NCI-H1105 (cell line): ENCODE measurements at regions not wholly inside any gene's neighbourhood (a gene's known extent, or its start where the extent isn't known, plus 50 kb on each side); places are given as distances from the start of the nearest gene placed in this dataset.
A peak's percentile ranks its signal among the peaks of the same experiment; 100 is the strongest.

Source experiments
- DNase-seq: peaks from one replicate; lab custom pipeline; 2025; lab: John Stamatoyannopoulos, UW

DNA sequence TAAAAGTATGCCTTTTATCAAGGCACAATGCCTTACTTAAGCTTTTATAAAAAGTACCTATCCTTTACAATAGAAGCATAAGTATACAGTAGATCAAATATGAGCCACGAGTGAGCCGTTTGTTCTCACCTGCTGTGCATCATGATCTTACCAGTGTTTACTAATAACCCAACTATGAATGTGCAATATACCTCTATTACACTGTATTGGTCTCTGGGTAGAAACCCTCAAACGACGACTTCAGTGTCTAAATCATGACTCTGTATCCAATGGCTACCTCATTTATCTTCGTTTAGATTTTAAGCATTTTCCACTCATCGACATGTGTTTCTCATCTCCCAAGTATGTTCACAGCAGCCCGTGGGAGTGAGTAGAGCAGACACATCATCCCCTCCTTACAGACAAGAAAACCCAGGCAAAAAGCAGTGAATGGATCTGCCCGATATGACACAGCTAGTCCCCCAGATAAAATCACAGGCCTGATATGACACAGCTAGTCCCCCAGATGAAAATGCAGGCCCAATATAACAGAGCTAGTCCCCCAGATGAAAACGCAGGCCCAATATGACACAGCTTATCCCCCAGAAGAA lies 279.8 kb downstream of the TNS1 start:
- DNase-seq: no peak

DNA sequence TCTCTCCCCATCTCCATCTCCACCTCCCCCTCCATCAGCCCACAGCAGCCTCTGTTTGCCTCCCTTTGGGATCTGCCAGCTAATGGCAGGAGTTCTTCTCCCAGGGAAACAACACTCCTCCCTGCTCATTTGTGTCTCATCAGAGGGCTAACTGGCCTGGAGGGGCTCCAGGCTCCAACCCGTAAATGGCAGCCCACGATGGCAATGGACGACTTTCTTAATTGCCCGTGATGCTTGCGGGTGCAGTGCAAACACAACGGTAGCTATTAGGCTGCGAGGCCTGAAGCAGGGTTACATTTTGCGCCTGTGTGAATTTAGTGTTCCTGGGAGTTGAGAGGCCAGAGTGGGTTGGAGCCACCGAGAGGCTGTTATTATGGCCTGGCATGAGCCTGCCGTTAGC lies 285.1 kb downstream of the TNS1 start:
- no peak for DNase-seq

DNA sequence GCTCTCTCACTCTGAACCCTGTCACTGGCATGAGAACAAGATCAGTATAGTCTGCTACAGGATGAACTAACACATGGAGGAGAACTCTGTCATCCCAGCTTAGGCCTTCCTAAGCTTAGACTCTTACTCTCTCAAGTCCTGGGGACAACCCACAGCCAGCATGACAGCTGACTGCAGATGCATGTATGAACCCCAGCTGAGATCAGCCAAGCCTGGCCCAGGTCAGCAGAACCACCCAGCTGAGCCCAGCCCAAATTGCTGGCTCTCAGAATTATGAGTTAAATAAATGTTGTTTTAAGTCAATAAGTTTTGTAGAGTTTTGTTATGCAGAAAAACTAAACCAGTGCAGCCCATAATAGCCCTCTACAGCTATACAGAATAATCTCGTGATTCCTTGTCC lies 287.3 kb downstream of the TNS1 start:
- no peak for DNase-seq

DNA sequence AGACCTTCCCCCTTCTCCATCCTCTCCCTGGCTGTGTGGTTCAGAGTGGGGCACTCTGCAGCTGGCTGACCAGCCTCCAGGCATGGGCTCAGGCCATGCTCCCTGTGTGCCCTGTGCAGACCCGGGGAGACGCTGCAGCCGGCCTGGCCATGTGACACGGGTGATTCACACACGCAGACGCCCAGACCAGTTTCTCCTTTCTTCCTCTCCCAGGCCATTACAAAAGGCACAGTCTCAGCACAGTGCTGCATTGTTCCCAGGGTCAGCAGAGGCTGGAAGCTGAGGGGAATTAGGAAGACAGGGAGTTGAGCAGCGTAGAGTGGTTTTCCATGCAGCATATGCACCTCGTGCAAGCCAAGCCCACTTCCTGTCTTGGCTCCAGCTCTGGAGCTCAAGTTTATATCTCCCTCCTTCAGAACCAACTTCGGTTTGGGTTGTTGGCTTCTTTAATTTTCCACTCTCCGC lies 288.5 kb downstream of the TNS1 start:
- no peak for DNase-seq

DNA sequence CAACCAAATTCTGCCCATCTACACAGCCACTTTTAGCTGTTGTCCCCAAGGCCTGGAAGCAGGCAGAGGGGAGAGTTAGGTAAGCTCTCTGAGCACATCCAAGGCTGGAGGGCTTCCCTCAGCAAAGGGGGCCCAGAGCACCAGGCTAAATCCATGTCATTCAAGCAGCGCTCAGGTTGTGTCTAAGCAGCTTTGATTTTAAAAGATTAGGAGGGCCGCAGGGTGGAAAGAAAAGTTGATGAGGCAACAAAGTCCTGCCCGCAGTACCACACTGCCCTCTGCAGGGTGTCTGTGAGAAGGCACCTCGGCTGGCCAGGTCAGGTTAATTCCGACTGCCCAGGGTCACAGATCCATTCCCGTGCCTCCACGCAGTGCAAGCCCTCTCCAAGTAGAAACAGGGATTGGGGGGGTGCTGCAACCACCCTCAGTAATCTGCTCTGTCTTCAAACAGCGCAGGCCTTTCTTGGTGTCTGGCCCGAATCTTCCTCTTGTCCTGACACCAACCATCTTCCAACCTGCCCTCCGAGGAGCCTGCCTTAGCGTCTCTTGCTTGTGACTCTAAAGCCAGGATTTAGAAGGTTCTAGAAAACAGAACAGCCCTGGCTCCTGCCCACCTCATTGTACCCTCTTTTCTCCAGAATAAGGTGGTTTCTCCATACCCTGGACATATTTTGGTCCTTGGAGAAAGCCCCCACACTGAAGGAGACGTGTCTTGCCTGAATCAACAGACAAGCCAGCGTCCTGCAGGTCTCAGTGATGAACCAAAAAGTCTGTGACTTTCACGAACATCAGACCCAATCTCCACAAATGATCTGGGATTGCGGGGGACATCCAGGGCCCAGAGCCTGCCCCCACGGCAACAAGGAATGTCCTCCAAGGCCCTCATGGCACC lies 289.2 kb downstream of the TNS1 start:
- DNase-seq: peak; percentile 24

DNA sequence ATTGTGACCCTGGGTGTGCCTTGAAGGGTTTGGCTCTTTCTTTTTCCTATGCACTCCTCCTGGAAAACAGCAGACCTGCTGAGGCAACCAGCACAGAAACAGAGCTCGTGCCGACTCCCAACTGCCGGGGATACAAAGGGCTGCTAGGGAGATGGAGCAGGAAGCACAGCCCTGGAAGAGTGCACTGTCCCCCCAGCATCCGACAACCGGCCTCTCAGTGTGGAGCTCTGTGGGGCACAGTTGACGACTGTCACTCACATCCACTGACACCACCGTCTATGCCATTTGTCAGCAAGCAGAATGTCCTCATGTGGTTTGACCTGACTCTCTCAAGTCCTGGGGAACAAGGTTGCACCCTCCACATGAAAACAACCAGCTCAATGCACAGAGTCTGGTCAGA lies 290.4 kb downstream of the TNS1 start:
- no peak for DNase-seq

DNA sequence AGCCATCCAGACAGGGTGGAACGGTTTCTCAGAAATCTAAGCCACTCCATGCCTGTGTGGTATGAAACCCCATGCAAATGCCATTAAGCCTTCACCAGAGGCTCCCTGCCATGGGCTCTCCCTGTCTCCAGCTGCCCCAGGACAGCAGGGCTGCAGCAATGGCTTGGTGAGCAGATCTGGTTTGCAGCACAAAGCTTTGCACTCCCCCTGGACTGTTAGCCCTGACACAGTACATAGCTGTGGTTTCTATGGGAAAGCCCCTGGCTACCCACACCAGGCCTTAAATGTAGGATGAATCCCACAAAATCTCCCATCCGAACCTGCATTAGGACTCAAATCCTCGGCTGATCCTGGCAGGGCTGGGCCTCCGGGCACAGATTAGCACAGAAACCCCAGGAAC lies 291.6 kb downstream of the TNS1 start:
- no peak for DNase-seq

DNA sequence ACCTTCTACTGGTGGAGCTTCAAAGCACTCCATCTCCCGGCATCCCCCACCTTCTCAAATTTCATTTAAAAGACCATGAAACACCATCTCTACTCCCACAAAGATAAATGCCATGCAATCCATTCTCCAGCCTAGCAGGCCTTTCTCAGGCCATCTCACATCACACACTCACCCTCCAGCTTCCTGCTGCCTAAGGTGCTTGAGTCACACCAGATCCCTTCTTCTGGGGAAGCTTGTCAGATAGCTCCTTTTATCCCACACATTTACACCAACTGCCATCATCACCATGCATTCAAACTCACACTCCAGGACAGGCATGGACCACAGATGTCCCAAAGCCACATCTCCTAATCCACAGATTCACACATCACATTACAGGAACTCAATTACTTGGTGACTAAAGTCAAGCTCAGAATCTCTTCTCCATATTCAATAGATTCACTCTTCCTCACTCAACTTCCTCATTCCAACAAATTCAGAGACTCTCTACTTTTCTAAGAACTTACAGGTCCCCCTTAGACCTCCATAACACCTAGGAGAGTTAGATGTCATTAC lies 292.5 kb downstream of the TNS1 start:
- no peak for DNase-seq

DNA sequence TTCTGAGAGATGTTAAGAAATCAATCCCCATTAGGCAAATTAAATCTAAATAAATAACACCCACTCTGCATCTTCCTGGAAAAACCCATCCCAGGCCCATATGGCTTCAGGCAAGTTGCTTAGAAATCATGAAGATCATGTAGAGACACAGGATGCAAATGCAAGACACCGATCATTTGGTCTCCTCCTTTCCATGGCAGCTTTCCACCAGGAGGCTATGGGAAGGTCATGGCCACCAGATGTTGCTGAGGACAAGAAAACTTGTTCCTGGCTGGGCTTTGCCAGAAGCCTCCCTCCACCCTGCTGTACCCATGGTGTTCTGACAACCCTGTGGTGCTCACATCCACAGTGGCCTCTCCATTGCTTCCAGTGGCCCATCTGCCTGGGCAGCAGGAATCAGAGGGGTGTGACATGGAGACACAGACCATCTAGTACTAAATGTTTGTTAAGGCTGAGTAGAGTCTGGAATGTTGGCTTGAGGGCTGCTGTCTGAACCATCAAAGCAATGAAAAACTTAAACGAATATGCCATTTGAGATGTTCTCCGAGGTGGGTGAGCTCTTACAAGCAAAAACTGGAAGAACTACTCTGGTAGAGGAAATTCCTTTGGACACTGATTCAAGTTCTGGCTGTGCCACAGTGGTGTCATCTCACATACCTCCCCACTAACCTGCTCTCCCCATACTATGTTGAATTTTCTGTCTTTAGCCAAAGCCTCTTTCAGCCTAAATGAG lies 293.2 kb downstream of the TNS1 start:
- no peak for DNase-seq

DNA sequence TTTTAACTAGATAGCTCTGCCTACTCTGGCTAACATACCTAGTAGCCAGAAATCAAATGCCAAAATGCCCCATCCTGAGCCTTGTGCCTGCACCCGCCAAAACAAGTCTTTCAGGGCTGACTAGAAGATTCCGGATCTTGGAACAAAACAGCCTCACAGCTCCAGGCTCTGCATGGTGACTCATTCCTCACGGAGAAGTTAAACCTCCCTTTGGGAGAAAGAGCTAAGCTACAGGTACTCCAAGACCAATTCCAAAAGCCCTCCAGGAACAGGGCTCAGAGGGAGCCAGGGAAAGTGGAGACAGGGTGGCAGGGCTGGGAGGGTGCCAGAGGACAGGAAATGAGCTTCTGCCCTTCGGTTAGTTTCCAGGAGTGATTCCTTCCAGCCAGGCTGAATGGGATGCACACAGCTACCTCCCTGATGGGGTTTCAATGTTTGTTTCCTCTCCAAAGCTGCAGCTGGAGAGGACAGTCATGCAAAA lies 295.6 kb downstream of the TNS1 start:
- DNase-seq: no peak

DNA sequence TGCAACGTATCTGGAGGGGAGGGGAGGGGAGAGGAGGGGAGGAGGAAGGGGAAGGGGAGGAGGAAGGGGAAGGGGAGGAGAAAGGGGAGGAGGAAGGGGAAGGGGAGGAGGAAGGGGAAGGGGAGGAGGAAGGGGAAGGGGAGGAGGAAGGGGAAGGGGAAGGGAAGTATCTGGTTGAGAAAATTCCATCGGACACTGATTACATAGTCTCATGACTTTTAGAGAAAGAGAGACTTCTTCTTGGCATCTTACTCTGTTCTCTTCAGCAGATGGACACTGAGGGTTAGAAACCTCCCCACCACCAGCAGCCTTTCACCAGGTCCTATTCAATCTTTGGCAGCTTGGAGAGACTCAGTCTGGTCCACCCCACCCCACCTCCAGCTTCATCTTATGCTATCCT lies 296.3 kb downstream of the TNS1 start:
- no peak for DNase-seq

DNA sequence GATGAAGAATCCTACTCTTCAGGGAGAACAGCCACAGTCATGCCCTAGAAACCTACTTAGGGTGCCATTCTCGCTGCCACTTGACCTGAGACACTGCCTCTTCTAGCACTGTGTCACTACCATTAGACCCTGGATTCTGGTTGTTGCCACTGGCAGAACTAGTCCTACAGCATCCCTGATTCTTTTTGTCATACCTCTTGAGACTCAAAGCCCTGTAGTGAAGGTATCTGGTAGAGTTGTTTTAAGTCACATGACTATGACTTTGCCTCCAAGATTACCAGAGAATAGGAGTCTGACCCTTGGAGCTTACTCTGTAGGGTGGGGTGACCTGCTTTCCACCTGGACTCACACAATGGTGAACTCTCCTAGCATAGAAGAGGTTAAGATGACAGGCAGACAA lies 296.7 kb downstream of the TNS1 start:
- no peak for DNase-seq

DNA sequence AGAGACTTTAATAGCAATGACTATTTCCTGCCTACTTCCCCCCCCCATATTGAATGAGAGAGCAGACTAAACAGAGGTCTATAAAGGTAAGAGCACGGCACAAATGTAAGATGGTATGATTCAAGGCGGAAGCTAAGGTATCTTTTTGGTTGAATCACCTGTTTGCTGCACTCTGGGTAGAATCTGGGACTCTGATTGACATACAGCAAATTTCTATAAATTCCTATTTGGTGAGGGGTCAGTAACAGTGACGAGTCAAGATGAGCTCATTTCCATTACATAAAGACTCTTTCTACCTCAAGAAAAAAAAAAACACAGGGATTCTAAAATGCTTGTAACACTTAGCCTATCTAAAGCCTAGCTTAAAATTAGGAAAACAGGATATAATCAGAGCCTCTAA lies 297.3 kb downstream of the TNS1 start:
- DNase-seq: no peak

DNA sequence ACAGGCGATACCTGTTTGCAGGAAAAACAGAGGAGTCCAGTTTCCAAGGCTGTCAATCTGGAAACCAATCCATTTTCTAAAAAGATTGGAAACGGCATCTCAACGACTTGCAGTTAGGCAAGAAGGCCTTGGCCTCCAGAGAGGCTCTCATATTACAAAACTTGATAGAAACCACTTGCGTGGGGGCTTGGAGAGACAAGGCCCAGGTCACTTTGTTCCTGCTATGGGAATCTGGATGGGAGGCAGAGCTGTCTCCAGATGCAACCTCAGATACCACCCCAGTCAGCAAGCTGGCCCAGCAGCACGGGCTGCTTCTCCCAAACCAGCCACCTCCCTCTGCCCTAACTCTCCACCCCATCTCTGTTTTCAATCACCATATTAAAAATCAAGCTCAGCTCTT lies 298.8 kb downstream of the TNS1 start:
- DNase-seq: no peak

DNA sequence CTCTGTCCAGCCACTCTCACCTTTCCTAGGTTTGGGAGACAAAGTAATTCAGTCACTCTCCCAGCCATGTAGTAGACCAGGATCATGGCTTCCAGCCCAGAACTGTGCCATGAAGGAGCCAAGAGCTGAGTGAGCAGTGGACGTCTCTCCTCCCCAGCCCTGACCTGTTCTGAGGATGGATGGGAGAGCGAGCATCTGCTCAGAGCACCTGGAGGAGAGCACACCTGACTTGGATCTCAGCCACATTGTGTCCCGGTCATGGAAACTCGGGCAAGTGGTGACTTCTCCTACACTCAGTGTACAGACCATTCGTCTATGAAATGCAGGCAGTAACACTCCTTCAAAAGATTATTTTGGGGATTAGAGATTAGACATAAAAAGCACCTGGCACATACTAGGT lies 299.7 kb downstream of the TNS1 start:
- no peak for DNase-seq

DNA sequence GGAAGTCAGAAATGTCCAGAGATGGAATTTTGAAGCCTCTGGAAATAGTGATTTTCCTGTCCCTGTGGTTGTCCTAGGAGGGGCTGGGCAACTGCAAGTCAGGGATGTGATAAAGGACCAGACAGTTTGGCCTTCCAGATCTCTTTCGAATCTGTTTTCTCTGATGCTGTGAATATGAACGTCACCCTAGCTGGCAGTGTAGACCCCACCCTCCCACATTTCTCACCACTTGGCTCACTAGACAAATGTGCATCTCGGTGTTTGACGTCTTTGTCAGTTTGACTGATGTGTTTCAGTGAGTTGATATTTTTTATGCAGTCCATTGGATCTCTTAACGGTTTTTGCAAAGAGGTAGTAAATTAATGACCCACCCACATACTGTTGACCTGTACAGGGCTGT lies 301.2 kb downstream of the TNS1 start:
- no peak for DNase-seq

DNA sequence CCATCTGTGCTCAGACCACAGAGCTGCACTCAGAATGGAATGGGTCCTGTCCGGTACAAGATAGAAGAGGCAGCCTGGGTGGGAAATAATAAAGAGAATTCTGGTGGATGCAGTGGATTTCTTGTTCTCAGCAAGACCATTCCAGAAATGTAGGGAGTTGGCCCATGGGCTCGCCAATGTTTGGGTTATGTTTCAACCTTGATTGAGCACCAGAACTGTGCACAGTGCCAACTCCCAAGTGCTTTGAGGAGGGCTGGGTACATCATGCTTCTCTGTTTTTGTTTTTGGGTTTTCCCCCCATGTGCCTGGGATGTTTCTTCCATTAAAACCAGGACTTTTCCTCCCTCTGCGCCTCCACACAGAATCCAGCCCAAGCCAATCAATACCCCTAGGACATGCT lies 304.1 kb downstream of the TNS1 start:
- DNase-seq: no peak

DNA sequence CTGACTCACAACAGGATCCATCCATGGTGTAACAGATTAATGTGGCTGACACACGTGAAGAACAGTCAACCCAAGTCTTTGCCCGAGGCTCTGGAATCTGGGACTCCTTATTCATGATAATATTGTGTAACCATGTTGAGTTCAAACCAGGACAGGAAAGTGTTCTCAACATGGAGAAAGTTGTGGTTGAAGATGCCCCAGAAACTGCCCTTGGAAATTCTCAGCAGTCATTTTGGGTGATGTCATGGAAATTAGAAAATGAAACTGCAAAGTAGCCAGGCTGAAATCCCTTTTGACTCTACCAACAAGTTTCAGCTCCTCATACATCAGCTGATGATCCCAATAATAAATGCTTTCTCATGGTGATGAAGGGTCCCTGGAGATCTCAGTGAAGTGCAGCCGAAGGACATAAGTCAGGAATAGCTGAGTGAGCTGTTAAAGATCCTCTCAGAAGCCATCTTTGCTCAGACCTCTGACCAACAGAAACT lies 307.7 kb downstream of the TNS1 start:
- no peak for DNase-seq

DNA sequence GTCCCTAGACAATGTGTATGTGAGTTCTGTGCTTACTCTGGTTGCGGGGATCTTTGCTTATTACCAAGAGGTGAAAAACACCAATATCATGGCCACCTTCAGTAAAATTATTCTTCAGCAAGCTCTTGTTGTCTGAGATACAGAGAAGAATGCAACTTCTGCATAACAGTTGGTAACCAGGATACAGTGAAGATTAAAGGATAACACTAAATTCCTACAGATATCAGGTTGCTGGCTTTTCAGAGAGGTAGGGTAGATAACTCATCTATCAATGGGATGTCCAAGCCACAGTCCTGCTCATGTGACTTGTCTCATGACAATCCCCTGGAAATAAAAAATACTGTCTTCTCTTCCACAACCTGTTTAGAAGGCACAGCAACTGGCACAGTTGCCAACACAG lies 308.5 kb downstream of the TNS1 start:
- no peak for DNase-seq

DNA sequence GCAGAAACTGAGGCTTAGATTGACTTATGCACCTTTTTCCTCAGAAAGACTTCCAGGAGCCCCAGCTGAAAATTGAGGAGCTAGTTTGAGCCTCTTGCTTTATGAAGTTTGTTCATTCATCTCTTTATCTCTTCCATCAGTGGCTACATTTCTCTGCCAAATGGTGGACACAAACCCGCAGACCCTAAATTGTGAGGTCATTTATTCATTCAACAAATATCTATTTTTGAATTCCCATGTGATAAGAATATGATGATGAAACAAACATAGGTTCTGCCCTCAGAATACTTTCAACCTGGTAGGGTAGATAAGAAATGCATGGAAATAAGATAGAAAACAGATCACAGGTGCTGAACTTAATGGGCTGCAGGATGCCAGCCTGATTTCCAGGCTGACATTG lies 309.4 kb downstream of the TNS1 start:
- DNase-seq: no peak

DNA sequence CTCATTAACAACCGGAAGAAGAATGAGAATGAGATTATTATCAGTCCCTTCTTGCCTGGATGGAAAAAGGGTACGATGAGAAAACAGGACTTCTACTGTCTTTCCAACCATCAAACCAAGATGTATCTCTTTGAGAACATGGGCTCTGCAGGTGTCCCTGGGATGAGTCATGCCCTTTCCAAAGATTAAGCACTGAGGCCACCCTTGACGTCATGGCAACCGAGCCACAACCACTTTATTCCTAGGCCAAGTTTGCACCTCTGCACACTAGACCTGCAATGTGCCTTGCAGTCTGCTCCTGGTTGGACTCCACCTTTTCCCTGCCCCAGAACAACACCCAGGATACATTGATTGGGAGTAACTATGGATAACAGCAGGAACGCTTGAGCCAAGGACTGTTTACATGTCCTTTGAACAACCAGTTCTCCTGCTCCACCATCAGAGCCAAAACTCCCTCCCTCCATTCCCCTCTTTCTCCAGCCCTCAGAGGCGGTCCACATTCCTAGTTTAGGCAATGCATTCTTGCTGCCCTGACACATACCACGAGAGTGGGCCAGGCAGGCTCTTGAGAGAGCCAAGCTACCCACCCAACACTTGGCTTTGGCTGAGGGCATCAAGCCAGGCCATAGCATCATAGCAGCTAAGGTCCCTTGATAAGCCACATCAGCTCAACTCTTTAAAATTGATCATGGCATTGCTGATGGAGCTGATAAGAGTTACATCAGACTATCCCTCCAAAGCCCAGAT lies 310.7 kb downstream of the TNS1 start:
- DNase-seq: no peak

DNA sequence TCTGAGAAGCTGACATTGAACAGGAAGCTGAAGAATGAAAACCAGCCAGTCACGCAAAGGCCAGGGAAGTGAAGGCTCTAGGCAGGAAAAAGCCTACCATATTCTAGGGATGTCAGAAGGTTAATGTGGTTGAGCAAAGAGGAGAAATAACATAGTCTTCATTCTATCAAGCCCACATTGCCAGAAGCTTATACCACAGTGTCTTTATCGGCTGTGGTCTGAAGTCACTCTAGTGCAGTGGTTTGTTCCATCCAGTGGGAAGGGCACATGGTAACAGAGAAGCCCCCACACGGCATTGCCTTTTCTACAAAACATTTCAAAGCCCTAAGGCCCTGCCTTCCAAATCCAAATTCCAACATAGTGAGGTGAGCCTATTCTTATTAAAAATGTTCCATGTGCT lies 311.3 kb downstream of the TNS1 start:
- no peak for DNase-seq
